ENCODE measurements at regions not wholly inside any gene's neighbourhood (a gene's known extent, or its start where the extent isn't known, plus 50 kb on each side); places are given as distances from the start of the nearest gene placed in this dataset.
"Not testable (repeated sequence)": the region's sequence is repeated elsewhere in the genome, so short reads cannot be mapped to it uniquely, and the experiment has no call there.

GRCh38 chr5:126677121-126677520, 76.4 kb downstream of the PHAX start:
- no peak for DNase-seq

GRCh38 chr5:126680191-126680817, 79.6 kb downstream of the PHAX start:
- peak; percentile 9 for DNase-seq

- DNase-seq, result not testable (repeated sequence)
Observed at GRCh38 chr5:126681314-126681713, 80.6 kb downstream of the PHAX start.

- DNase-seq, result no peak
Observed at GRCh38 chr5:126681970-126682369, 81.2 kb downstream of the PHAX start.

- DNase-seq, result no peak
Observed at GRCh38 chr5:126682856-126683255, 82.1 kb downstream of the PHAX start.

GRCh38 chr5:126683912-126684311, 83.2 kb downstream of the PHAX start:
- DNase-seq, result no peak

GRCh38 chr5:126684656-126685442, 84.1 kb downstream of the PHAX start:
- DNase-seq, result not testable (repeated sequence)

- no peak for DNase-seq
Observed at GRCh38 chr5:126686451-126687126, 85.8 kb downstream of the PHAX start.

- no peak for DNase-seq
Observed at GRCh38 chr5:126692971-126693370, 84.0 kb upstream of the LMNB1 start.

GRCh38 chr5:126693806-126694205, 83.1 kb upstream of the LMNB1 start:
- DNase-seq, result no peak

- DNase-seq, result peak; percentile 16
Observed at GRCh38 chr5:126694403-126694802, 82.5 kb upstream of the LMNB1 start.

- DNase-seq, result peak; percentile 3
Observed at GRCh38 chr5:126695091-126695490, 81.8 kb upstream of the LMNB1 start.

- peak; percentile 1 for DNase-seq
Observed at GRCh38 chr5:126707080-126707479, 69.9 kb upstream of the LMNB1 start.

- DNase-seq, result no peak
Observed at GRCh38 chr5:126715765-126716164, 61.2 kb upstream of the LMNB1 start.

- no peak for DNase-seq
Observed at GRCh38 chr5:126716861-126717260, 60.1 kb upstream of the LMNB1 start.

GRCh38 chr5:126718236-126718868, 58.6 kb upstream of the LMNB1 start:
- no peak for DNase-seq

- DNase-seq, result no peak
Observed at GRCh38 chr5:126720369-126720768, 56.6 kb upstream of the LMNB1 start.

GRCh38 chr5:126723643-126724042, 53.3 kb upstream of the LMNB1 start:
- peak; percentile 9 for DNase-seq
